HG02759 (cell line): ENCODE measurements at regions not wholly inside any gene's neighbourhood (a gene's known extent, or its start where the extent isn't known, plus 50 kb on each side); places are given as distances from the start of the nearest gene placed in this dataset.

Experiments used
- ATAC-seq: cut with Tn5 transposase; IDR thresholded peaks from one replicate; pipeline ENCODE4 v1.9.1; 2021; ENCODE audit warnings: mild to moderate bottlenecking, moderate library complexity; ENCODE audit not compliant: unreplicated experiment

DNA sequence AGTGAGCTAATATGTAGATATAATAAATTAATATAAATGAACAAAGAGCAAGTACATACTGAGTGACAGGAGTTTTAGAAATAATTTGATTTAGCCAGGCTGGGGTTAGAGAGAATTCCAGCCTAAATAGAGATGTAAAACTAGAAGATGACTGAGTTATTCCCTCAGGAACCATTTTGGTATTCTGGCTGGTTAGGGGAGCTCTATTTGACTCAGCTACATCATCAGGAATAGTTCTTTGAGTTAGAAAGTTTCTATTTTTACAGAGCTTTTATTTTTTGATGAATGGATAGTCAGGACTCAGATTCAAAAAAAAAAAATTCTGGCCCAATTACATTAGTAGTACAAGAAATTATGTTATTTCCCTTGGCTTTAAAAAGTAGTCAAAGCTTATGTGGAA is 180.4 kb upstream of the MID1 start:
- no peak for ATAC-seq

DNA sequence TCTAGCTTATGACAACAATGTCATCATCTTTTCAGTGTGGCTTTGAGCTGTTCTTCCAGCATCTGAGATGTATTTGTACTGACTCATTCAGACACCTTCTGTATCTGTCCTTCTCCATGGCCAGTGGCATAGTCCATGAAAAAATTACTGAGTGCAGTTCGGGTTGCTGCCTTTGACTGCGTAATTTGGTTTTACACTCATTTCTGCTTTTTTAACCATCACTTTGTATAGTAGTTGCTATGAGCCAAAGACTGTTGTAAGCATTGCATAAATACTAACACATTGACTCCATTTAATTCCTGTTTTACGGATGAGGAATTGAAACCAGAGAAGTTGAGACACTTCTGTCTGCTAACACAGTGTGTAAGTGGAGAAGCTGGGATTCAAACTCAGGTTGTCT is 190.7 kb upstream of the MID1 start:
- no peak for ATAC-seq

DNA sequence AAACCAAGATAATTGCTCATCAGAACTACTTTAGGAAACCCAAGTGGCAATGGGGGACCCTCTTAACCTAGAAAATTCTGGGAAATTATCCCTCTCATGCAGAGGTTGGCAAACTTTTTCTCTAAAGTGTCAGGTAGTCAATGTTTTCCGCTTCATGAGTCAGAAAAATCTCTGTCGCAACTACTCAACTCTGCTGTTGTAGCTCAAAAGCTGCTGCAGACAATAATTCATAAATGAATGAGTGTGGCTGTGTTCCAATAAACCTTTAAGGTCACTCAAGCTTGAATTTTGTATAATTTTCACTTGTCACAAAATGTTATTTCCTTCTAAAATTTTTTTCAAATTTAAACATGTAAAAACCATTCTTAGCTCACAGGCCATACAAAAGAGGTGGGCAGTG is 193.4 kb upstream of the MID1 start:
- ATAC-seq, result no peak

DNA sequence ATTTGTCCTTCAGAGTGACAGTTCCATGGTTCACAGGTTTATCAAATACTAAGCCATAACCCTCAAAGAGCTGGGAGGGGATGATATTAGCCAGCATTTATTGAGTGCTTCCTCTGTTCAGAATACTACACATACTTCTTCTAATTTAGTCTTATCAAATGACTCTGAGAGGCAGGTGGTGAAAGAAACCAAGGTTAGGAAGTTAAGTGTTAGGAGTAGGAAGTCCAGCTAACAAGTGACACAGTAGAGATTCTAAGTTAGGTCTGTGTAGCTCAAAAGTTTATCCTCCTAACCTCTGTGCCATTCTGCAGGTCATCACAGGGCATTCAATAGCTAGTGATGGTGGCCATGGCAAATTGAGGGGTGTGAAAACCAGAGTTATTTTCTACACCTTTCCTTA is 198.3 kb upstream of the MID1 start:
- no peak for ATAC-seq

DNA sequence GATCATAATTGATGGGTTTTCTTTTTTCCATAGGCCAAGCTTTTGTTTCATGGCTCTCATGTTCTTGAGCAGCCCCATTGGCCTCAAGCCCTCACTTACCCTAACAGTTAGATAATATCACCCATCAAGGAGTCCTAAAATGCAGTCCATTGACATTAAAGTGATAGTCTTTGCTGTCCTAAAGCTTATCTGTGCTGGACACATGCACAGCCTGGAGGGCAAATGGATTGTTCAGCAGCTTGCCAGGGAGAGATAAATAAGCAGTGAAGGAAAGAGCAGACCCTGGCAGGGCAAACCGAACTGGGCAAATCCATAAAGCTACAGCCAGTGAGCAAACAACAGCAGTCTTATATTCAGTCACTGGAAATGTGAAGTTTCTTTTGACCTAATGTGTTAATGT is 199.6 kb upstream of the MID1 start:
- ATAC-seq, result no peak

DNA sequence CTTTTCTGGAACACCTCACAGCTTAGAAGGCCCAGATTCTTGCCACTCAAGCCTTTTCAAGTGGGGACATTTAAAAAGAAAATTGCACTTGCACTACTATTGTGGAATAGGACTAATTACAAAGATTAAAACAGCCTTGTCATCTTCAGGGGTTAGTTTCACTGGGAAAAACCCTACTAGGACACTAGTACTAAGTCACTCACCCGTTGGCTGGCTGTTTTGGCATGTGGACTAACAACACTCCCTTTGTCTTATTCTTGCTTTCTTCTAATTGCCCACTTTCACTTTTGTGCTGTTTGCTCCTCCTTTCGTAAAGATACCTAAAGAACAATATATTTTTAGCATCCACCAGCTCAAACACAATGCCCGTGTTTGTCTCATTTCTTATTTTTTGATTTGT is 200.9 kb upstream of the MID1 start:
- no peak for ATAC-seq

DNA sequence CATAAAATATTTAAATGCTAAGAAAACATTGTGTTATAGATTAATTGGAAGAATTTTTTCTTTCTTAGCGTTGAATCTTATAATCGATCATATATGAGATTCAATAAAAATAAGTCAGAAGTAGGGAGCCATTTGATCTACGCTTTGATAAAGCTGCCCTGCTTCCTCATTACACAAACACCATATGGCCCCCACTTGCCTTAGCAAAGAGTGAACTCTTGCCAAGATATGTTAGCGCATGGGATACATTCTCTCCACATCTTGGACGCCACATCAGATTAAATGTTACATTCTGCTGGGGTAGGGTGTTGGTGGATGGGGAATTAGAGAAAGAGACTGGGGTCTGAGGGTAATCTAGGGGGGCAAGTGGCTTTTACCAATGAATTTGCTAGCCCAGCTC is 207.7 kb upstream of the MID1 start:
- no peak for ATAC-seq

DNA sequence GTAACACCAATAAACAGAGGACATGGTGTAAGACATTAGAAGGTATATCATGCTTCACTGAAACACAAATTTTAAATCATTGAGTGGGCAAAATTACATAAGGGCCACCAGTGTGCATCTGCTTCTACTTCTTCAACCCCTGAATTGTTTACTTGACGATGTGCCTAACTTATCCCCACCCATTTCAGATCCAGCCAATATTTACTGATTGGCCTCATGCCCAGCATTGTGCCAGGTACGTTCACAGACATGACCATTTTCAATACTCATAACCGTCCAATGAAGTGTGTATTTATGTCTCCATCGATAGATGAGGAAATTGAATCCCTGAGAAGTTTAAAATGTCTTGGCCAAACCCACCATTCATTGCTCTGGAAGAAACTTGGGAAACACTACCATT is 208.3 kb upstream of the MID1 start:
- no peak for ATAC-seq

DNA sequence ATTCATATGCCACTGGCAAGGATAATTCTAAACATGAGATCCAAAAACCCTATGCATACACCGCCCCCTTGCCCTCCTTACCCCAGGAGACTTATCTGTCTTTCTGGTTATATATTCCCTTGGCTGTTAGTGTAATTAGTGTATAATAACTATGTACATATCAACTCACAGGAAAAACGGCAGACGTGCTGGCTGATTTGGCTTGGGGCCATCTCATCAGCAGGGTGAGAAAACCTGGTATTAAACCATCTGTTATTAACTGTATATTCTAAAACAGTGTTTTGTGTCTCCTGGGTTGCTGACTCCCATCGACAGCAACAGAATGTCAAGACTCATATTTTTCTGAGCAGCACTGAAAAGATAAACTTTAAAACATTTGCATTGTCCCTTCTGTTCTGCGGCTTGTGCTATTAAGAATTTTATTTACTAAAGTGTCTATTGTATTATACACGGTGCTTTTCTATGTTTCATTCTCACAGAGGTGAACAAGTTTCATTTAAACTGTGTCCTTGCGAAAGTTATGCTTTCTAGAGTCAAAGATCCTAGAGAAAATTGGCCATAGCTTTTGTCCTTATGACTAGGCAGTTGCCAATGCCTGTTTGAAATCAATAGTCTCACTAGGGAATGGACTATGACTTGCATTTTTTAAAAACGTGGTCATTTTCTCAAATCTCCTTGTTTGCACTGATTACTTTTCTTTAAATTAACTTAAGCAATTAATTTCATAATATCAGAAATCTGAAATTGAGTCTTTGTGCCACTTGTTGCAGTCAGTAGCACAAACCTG is 211.5 kb upstream of the MID1 start:
- no peak for ATAC-seq

DNA sequence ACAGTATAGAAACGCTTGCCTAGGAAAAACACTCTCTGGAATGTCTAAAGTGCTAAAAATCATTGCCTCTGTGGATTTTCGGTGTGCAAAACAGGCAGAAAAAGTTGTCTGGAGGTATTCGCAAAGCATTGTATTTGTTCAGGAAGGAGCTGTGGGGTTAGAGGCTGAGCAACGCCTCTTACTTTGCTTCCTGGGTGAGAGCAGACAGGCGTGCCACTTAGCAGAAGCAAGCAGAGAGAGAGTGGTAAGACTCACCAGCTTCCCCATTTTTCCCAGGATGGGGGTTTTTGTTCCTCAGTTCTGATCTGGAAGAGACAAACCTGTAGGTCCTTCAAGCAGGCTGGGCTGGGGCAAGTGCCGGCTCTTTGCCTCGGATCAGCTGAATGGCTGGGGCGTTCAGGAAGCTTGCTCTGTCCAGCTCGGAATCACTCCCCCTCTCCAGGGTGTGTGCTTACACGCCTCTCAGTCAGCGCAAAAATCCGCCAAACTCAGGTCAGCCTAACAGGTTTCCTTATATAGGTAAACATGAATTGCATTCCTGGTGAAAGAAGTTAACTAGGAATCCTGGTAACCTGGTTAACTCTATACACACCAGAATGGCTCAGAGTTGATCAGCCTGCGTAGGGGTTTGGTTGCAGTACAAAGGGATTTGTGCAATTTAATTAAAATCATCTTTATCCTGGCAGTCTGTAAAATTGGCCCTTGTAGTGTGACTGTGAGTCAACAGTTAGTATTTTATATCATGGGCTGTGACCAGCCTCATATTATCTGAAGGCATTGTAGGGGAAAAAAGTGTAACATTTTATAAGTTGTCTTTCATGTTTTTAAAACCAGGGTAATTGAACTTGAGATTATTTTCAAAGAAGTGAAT is 213.1 kb upstream of the MID1 start:
- ATAC-seq, result no peak

DNA sequence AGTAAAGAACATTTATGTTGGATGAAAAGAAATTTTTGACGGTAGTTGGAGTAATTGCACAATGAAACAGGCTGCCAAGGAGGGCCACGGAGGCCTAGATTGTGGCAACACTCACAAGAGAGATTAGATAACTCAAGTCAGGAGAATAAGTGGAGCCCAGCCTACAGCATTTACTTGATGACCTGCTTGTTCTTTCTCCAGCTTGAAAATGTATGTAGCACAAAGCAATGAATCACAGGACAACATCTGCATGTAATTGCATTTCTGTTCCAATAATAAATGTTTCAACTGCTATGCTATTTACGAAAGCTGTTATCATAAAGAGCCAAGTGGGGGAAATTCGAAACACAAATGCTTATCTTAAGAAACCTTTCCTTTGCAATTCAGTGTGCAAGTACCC is 221.2 kb upstream of the MID1 start:
- no peak for ATAC-seq

DNA sequence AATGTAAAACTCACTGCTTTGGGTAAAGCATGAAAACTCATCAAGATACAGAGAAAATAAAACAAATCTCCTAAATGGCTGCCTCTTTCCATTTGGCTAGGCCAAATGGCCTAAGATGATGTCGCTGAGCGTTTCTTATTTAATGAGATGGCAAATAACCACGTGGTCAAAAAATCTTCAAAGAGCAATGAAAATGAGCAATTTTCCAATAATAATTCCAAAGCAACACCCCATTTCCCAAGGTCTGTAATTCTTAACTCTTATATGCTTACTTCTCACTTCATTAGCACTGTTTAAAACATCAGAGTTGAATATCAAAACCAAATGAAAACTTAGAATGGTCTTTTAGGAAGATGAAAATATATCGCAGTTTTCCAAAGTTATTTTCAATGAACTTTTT is 222.3 kb upstream of the MID1 start:
- no peak for ATAC-seq

DNA sequence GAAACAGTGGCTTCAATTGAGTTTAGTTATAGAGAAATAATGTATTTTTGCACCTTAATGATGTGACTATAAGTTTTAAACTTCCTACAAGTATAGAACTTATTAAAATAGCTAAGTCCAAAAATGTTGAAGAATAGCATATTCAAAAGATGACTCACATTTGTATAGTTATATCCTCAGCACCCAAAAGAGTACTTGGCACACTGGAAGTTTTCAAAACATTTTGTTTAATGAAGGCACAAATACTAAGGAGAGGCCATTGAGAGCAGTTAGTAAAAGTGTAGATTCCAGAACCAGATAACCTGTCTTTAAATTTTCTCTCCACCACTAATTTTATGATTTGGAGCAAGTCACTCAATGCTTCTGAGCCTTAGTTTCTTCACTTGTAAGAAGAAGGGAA is 226.9 kb upstream of the MID1 start:
- ATAC-seq, result no peak

DNA sequence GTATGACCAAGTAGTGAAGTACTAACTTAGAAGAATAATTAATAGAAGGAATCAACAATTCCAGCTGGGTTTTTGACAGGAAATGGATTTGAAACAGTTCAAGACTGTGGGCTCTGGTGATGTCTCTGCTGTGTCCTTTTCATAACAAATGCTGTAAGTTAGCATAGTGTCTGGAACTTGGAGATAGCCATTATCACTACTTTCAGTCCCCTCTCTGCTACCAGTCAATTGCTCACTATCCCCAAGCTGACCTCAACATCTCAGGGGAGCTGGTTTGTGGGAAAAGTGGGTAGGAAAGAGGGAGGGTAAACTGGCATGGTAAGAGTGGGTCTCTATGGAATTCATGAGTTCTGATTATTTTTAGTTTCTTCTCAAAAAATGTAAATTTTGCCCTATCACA is 231.4 kb upstream of the MID1 start:
- ATAC-seq, result no peak

DNA sequence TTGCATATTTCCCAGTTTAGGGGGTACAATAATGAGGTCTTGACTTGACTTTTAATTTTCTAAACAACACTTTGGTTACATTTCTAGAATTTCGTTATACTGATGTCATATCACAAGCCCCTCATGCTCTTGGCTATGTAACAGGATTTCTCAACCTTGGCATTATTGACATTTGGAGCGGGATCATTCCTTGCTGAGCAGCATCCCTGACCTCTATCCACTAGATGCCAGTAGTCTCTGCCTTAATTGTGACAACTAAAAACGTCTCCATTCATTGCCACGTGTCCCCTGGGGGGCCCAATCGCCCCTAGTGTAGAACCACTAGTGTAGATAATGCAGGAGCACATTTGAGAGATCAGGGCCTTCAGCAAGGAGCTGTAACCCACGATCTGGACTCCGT is 234.2 kb upstream of the MID1 start:
- no peak for ATAC-seq

DNA sequence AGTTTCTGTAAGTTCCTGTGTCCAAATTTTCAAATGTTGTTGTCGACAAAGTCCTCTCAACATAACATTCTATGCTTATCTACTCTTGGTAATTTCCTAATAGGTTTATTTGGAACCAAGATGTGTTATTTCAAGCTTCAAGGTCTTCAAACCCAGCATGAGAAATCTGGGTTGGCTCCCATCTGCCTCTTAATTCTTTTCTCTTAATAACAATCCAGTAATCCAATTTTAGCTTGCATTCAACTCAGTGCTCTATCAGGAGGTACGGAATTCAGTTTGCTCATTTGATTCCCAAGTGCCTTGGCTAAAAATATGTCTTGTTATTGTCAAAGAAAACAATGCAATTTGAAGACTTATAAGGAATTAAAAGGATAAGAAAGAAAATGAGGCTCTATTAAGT is 235.5 kb upstream of the MID1 start:
- no peak for ATAC-seq

DNA sequence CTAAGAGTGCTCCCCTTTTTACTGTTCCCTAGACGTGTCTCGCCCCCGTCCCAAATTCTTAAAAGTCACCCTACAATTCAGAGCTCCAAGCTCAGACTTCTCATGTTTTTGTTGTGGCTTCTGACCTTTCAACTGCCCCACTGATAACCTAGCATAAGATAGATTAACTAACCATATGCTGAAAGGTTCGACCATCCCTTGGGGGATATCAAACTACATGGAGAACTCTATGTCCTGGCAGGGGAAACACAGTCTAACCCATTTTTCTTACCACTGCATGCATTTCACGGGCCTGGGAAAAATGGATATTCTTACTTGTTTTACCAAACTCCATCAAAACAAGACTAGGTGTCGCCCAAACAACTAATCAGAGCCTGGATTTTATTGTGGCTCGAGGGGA is 236.4 kb upstream of the MID1 start:
- ATAC-seq, result no peak

DNA sequence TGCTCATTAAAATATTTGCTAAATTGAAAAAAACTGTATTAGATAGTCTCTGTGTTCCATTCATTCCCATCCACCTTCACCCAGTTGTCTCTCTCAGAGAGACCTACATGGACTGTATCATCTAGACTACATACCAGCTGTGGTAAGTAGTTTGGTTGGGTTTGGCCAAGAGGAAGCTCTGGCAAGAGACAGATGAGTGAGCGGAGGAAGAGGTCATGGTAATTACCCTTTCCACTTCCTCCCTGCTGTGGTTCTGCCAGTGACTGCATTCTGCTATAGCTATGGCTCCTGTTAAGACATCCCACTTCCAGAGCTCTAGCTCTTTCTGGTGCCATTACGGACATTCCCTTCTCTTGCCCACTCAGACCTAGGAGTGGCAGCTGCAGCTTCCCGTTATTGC is 239.0 kb upstream of the MID1 start:
- no peak for ATAC-seq

DNA sequence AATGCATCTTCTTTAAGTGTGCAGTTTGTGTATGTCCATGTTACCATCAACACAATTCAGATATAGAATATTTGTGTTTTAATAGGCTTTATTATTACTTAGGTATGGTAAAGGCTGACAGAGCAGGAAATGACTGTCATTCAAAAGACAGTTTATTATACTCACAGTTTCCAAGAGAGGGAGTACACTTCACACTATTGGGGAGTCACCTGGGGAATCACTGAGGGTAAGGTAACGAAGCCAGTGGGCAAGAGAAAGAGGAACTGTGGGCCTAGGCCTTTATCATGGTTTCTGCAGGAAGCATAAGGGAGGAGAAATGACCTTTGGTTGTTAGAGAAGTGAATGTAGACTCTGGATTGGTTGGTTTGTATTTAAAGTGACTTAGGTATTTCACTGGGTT is 235.1 kb upstream of the HCCS start:
- ATAC-seq, result peak; percentile 69

DNA sequence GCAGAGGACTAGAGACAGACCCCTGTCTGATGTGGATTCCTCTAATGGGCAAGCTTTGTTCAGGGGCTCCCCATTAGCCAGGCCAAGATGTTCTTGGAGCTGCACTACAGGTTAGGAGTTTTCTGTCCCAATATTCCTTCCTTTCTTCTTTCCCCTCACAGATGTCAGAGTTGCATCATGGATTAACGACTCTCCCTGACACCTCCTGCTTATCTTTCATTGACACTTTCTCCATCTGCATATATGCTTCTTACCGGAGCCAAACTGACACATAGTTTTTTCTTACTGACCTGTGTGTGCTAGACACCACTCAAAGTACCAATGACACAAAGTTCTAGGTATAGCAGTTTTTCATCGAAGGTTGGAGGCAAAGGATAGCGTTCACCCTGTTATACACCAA is 228.6 kb upstream of the HCCS start:
- no peak for ATAC-seq

DNA sequence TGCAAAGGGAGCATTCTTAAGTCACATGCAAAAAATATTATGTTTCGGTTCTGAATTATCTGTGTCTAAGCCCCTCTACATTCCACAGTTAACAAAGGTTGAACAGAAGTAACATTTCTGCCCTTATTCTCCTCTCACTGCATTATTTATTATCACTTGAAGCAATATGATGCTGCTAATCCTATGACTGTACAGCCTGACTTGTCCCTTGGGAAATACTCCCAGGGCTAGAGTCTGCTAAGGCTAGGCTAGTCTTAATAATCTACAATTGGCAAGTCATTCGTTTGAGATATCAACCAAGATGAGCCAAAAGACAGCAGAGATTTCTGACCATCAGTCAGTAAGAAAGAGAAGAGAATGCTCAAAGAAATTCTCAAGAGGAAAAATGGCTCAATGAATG is 226.9 kb upstream of the HCCS start:
- no peak for ATAC-seq

DNA sequence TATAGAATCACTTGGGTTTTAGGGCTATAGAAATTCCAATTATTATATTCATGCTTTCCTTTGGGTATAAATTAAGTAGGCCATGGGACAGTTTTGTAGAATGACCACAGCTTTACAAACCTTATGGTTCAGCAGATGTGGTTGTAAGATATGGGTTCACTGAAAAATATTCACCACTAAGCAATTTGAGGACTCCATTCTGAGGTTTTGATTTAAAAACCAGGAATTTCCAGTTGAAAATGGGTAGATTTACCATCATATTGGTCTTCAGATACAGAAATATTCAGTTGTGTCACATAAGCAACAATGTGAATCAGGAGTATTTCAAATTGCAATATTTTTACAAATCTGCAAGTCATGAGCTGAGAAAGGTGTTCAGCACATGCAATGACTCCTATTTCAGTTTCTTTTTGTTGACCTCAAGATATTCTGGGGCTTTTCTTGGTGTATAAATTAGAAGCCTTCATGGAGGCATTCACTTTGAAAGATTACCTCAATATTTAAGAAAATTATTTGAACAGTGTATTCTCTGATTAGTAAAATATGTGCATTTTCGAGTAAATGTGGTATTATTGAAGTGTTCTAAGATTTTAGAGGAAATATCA is 218.4 kb upstream of the HCCS start:
- no peak for ATAC-seq
